OCI-LY7 (cell line): ENCODE measurements at regions not wholly inside any gene's neighbourhood (a gene's known extent, or its start where the extent isn't known, plus 50 kb on each side); places are given as distances from the start of the nearest gene placed in this dataset.

ENCODE experiments used
- EZH2phosphoT487 ChIP-seq: fragments of 200-600 bp; sonication (generic); IDR thresholded peaks from 2 replicates; pipeline ENCODE4 v1.6.1; 2018; ENCODE audit warnings: low read depth, borderline replicate concordance, mild to moderate bottlenecking, mixed run types, antibody characterized with exemption, low read length, moderate library complexity, mixed read lengths
- TF ChIP-seq, protein P1 (sequence below): fragments of 200-600 bp; sonication (generic); conservative IDR thresholded peaks from 2 replicates; pipeline ENCODE4 v1.5.1; 2014; ENCODE audit warnings: mild to moderate bottlenecking, antibody characterized with exemption, low read length, moderate library complexity, mixed read lengths

DNA sequence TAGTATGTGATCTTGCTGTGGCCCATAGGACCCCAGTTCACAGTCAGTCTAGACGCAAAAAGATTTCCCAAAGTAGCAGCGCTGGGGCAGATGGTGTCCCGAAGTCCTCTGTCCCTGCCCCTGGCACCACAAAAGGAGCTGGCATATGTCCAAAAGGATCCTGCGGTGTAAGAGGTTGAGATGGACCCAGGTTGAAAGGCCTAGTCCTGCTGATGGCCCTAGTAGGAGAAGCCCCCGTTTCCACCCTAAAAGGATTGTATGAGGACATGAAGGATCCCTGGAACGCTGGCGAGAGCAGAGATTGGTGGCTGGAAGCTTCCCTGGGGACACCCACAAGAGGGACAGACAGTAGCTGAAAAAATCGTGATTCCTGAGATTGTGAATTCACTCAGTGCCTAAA, 58.0 kb upstream of the DCAF8L1 start:
- TF ChIP-seq, protein P1, sequence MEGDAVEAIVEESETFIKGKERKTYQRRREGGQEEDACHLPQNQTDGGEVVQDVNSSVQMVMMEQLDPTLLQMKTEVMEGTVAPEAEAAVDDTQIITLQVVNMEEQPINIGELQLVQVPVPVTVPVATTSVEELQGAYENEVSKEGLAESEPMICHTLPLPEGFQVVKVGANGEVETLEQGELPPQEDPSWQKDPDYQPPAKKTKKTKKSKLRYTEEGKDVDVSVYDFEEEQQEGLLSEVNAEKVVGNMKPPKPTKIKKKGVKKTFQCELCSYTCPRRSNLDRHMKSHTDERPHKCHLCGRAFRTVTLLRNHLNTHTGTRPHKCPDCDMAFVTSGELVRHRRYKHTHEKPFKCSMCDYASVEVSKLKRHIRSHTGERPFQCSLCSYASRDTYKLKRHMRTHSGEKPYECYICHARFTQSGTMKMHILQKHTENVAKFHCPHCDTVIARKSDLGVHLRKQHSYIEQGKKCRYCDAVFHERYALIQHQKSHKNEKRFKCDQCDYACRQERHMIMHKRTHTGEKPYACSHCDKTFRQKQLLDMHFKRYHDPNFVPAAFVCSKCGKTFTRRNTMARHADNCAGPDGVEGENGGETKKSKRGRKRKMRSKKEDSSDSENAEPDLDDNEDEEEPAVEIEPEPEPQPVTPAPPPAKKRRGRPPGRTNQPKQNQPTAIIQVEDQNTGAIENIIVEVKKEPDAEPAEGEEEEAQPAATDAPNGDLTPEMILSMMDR = no peak
- no peak for TF ChIP-seq EZH2phosphoT487
